Erythroblast (primary cell): ENCODE measurements at regions not wholly inside any gene's neighbourhood (a gene's known extent, or its start where the extent isn't known, plus 50 kb on each side); places are given as distances from the start of the nearest gene placed in this dataset.

Source experiments
- GATA1 ChIP-seq: IDR thresholded peaks from 2 replicates; pipeline ENCODE4 v1.6.1; 2011; ENCODE audit warnings: low read depth, mild to moderate bottlenecking, control low read depth, low read length, moderate library complexity
- POLR2A ChIP-seq: IDR thresholded peaks from 2 replicates; pipeline ENCODE4 v1.6.1; 2011; ENCODE audit warnings: mild to moderate bottlenecking, low read length

DNA sequence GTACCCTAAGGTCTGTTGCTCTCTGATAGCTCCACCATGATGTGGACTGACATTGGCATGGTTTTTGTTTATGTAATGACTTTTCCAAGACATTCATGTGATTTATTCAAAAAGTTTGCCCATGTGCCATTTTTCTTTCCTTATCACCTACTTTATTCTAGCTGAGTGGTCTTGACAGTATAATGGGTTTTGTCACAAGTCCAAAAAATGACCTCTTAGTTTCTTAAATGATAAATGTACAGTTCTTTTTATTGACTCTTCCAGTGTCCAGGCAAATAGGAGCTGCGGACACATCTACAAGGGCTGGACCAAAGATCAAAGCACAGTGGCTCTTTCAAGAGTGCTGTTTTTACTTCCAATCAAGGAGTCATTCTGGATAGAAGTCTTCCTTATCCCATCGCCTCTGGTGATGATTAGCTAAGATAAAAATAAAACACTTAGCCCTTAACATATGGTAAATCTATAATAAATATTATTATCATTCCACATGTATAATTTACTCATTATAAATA, 141.4 kb downstream of the MMUT start:
- TF ChIP-seq POLR2A, result no peak
- TF ChIP-seq GATA1, result no peak
